K562 (cell line): ENCODE measurements at regions not wholly inside any gene's neighbourhood (a gene's known extent, or its start where the extent isn't known, plus 50 kb on each side); places are given as distances from the start of the nearest gene placed in this dataset.

Experiments
- ATAC-seq: fragments of 200-7000 bp; cut with Tn5 transposase; 3 replicates; pipeline ENCODE4 v1.9.1; 2020; ENCODE audit warnings: moderate library complexity
- BruUV-seq: library from RNA; stranded (reverse); fragments of 400-500 nt; replicated peaks from 2 replicates; lab custom pipeline; 2021; lab: Mats Ljungman, UMichigan
- CTCF ChIA-PET: fragments of 300-600 bp; formaldehyde crosslinking; extraction: SDS; loops from one replicate; lab custom pipeline; 2021; ENCODE audit warnings: low intra/inter-chr PET ratio; lab: Yijun Ruan, JAX
- POLR2A ChIA-PET: fragments of 300-600, 350-650 bp; sonication (Branson Sonifier 250); formaldehyde crosslinking; extraction: SDS; loops from one replicate; lab custom pipeline; 2021; ENCODE audit warnings: antibody characterized with exemption, inconsistent platforms; lab: Yijun Ruan, JAX
- DNase-seq, 4 experiments: peaks; one replicate each; pipeline versions ENCODE4 v3.0.0 to v3.0.0-alpha.2; 2011 to 2018; ENCODE audit warnings: low spot score in 3 of 4, mixed read lengths in 3 of 4; ENCODE audit errors: extremely low read depth in 1 of 4
- FAIRE-seq: peaks from 2 replicates; lab custom pipeline; 2011; peaks lifted over from hg19 to GRCh38; lab: Jason Lieb, UNC
- H2AFZ ChIP-seq: 2 replicates; pipeline ENCODE4 v1.6.0; 2011; ENCODE audit warnings: low read depth, low read length, control low read depth, inconsistent platforms
- H3K27ac ChIP-seq: fragments of 200-600 bp; 3 replicates; pipeline ENCODE4 v1.8.0; 2011; ENCODE audit warnings: low read depth, mild to moderate bottlenecking, control low read depth, inconsistent platforms, low read length, moderate library complexity, mixed read lengths; ENCODE audit errors: extremely low read depth
- H3K27me3 ChIP-seq, 2 experiments: fragments of 300-600 bp in 1 of 2; 2 replicates in 1 of 2; 3 replicates in 1 of 2; pipeline versions ENCODE4 v1.6.0 to v1.8.0; 2011; ENCODE audit warnings: inconsistent platforms in 2 of 2, low read length in 2 of 2, mild to moderate bottlenecking in 1 of 2, mixed read lengths in 1 of 2, moderate library complexity in 1 of 2; ENCODE audit not compliant: control insufficient read depth in 2 of 2, insufficient read depth in 2 of 2
- H3K36me3 ChIP-seq: fragments of 300-600 bp; 3 replicates; pipeline ENCODE4 v1.8.0; 2011; ENCODE audit warnings: mild to moderate bottlenecking, low read length, inconsistent platforms; ENCODE audit not compliant: control insufficient read depth, insufficient read depth
- H3K4me1 ChIP-seq, 2 experiments: fragments of 200-600 bp in 1 of 2; replicated peaks in 1 of 2; 2 replicates in 1 of 2; 3 replicates in 1 of 2; pipeline versions ENCODE4 v1.5.1 to v1.8.0; 2011; ENCODE audit warnings: inconsistent platforms in 2 of 2, low read length in 2 of 2, mild to moderate bottlenecking in 1 of 2, mixed read lengths in 1 of 2, moderate library complexity in 1 of 2; ENCODE audit not compliant: control insufficient read depth in 2 of 2, insufficient read depth in 2 of 2
- H3K4me2 ChIP-seq: 2 replicates; pipeline ENCODE4 v1.6.1; 2011; ENCODE audit warnings: low read length, control low read depth, inconsistent platforms, mixed read lengths; ENCODE audit not compliant: insufficient read depth
- H3K4me3 ChIP-seq: fragments of 200-600 bp; sonication (generic), shearing (Covaris generic); 2 replicates; pipeline ENCODE4 v1.5.1; 2016; ENCODE audit warnings: control low read depth, inconsistent platforms
- H3K79me2 ChIP-seq: fragments of 200-600 bp; 3 replicates; pipeline ENCODE4 v1.8.0; 2011; ENCODE audit warnings: low read length, inconsistent platforms; ENCODE audit not compliant: control insufficient read depth, insufficient read depth
- H3K9ac ChIP-seq, 2 experiments: 2 replicates each; pipeline versions ENCODE4 v1.6.0 to v1.6.1; 2011; ENCODE audit warnings: low read depth in 2 of 2, low read length in 2 of 2, control low read depth in 1 of 2, inconsistent platforms in 1 of 2, mild to moderate bottlenecking in 1 of 2, mixed read lengths in 1 of 2; ENCODE audit not compliant: insufficient read depth in 1 of 2
- H3K9me1 ChIP-seq: one replicate; pipeline ENCODE4 v1.6.0; 2011; ENCODE audit warnings: inconsistent platforms, mild to moderate bottlenecking, low read length, moderate library complexity; ENCODE audit not compliant: control insufficient read depth, insufficient read depth
- H3K9me3 ChIP-seq: replicated peaks from 2 replicates; pipeline ENCODE4 v1.5.1; 2011; ENCODE audit warnings: low read depth, low read length, inconsistent platforms; ENCODE audit not compliant: control insufficient read depth, insufficient read depth
- H4K20me1 ChIP-seq: replicated peaks from 2 replicates; pipeline ENCODE4 v1.6.1; 2011; ENCODE audit warnings: low read length, inconsistent platforms, mixed read lengths; ENCODE audit not compliant: control insufficient read depth, insufficient read depth
- ARID2 ChIP-seq: fragments of 450-650 bp; IDR thresholded peaks from 2 replicates; pipeline ENCODE4 v1.6.1; 2017; ENCODE audit warnings: antibody characterized with exemption, mild to moderate bottlenecking
- BHLHE40 ChIP-seq: IDR thresholded peaks from 2 replicates; pipeline ENCODE4 v1.6.1; 2011; ENCODE audit warnings: low read length, improper control_type of control experiment
- BRF1 ChIP-seq: IDR thresholded peaks from 3 replicates; pipeline ENCODE4 v1.6.1; 2011; ENCODE audit warnings: borderline replicate concordance, mild to moderate bottlenecking; ENCODE audit not compliant: insufficient read length; ENCODE audit errors: extremely low read depth
- C11orf30 ChIP-seq: fragments of 450-650 bp; IDR thresholded peaks from 2 replicates; pipeline ENCODE4 v1.6.1; 2016; ENCODE audit warnings: low read depth, mild to moderate bottlenecking
- CAMTA2 ChIP-seq: fragments of 250-450 bp; sonication (Bioruptor Pico); conservative IDR thresholded peaks from 2 replicates; pipeline ENCODE4 v1.5.1; 2022
- ELF2 ChIP-seq: fragments of 250-450 bp; sonication (Bioruptor Pico); IDR thresholded peaks from 2 replicates; pipeline ENCODE4 v1.5.0; 2021; ENCODE audit warnings: mild to moderate bottlenecking
- MAFF ChIP-seq: IDR thresholded peaks from 2 replicates; pipeline ENCODE4 v1.6.1; 2012; ENCODE audit warnings: low read length, improper control_type of control experiment
- MAFG ChIP-seq: fragments of 450-650 bp; conservative IDR thresholded peaks from 2 replicates; pipeline ENCODE4 v1.6.1; 2016; ENCODE audit warnings: missing genetic modification characterization, missing compliant biosample characterization
- MAFK ChIP-seq: IDR thresholded peaks from 2 replicates; pipeline ENCODE4 v1.6.1; 2011; ENCODE audit warnings: low read length, improper control_type of control experiment
- MTA2 ChIP-seq: fragments of 450-650 bp; IDR thresholded peaks from 2 replicates; pipeline ENCODE4 v1.6.1; 2016; ENCODE audit warnings: low read depth
- NR2C2 ChIP-seq, 2 experiments: fragments of 200-800 bp in 1 of 2; sonication (Bioruptor generic) in 1 of 2; sonication (generic) in 1 of 2; formaldehyde crosslinking in 1 of 2; IDR thresholded peaks; 2 replicates each; pipeline versions ENCODE4 v1.6.1 to v1.8.0; 2016 to 2022; ENCODE audit warnings: mild to moderate bottlenecking in 1 of 2, missing compliant biosample characterization in 1 of 2, missing genetic modification characterization in 1 of 2, missing genetic modification reagents in 1 of 2
- PHF21A ChIP-seq: fragments of 450-650 bp; IDR thresholded peaks from 2 replicates; pipeline ENCODE4 v1.6.1; 2017; ENCODE audit warnings: low read depth, borderline replicate concordance
- RB1 ChIP-seq: fragments of 450-650 bp; IDR thresholded peaks from 2 replicates; pipeline ENCODE4 v1.6.1; 2017; ENCODE audit warnings: low read depth, mild to moderate bottlenecking
- RBBP5 ChIP-seq: fragments of 200-600 bp; sonication (generic); IDR thresholded peaks from 2 replicates; pipeline ENCODE4 v1.6.1; 2012; ENCODE audit warnings: borderline replicate concordance, mild to moderate bottlenecking, low read length, control low read depth, inconsistent platforms; ENCODE audit not compliant: insufficient read depth, poor library complexity, severe bottlenecking
- RUNX1 ChIP-seq: sonication (generic); IDR thresholded peaks from 2 replicates; pipeline ENCODE4 v1.6.1; 2016; ENCODE audit warnings: antibody characterized with exemption, low read depth
- SMC3 ChIP-seq: conservative IDR thresholded peaks from 2 replicates; pipeline ENCODE4 v1.6.1; 2011; ENCODE audit warnings: low read depth, low read length, improper control_type of control experiment; ENCODE audit not compliant: insufficient read depth
- SREBF2 ChIP-seq: sonication (generic); formaldehyde crosslinking; IDR thresholded peaks from 2 replicates; pipeline ENCODE4 v1.4.0; 2020; ENCODE audit warnings: mild to moderate bottlenecking, missing genetic modification reagents
- ZKSCAN1 ChIP-seq: fragments of 150-350 bp; IDR thresholded peaks from 2 replicates; pipeline ENCODE4 v1.6.1; 2016; ENCODE audit warnings: low read depth, low read length
- ZNF134 ChIP-seq: fragments of 250-450 bp; sonication (Bioruptor Pico); conservative IDR thresholded peaks from 2 replicates; pipeline ENCODE4 v1.4.0; 2020
- ZNF224 ChIP-seq: sonication (generic); formaldehyde crosslinking; IDR thresholded peaks from 2 replicates; pipeline ENCODE4 v1.8.0; 2022; ENCODE audit warnings: mild to moderate bottlenecking, missing genetic modification reagents
- ZNF316 ChIP-seq: fragments of 450-650 bp; IDR thresholded peaks from 2 replicates; pipeline ENCODE4 v1.6.1; 2016
- ZNF384 ChIP-seq: IDR thresholded peaks from 2 replicates; pipeline ENCODE4 v1.6.1; 2012; ENCODE audit warnings: low read depth, low read length, improper control_type of control experiment
- ZNF395 ChIP-seq: fragments of 200-800 bp; sonication (Bioruptor generic); IDR thresholded peaks from 2 replicates; pipeline ENCODE4 v1.6.1; 2017; ENCODE audit warnings: missing genetic modification characterization, missing compliant biosample characterization
- ZNF584 ChIP-seq: fragments of 200-800 bp; sonication (Bioruptor generic); IDR thresholded peaks from 2 replicates; pipeline ENCODE4 v1.6.1; 2016; ENCODE audit warnings: low read depth, mild to moderate bottlenecking, missing genetic modification characterization, missing compliant biosample characterization
- ZNF76 ChIP-seq: fragments of 250-450 bp; sonication (Bioruptor Pico); IDR thresholded peaks from 2 replicates; pipeline ENCODE4 v1.4.0; 2020; ENCODE audit warnings: mild to moderate bottlenecking, moderate library complexity, borderline replicate concordance
- ZNF79 ChIP-seq: fragments of 250-450 bp; sonication (Bioruptor Pico); IDR thresholded peaks from 2 replicates; pipeline ENCODE4 v1.4.0; 2020; ENCODE audit warnings: low read depth, mild to moderate bottlenecking, moderate library complexity
- WGBS: fragments of 100-300 bp; shearing (Covaris generic); methylation state at CpG from one replicate; pipeline ENCODE4 v1.1.6; 2016; ENCODE audit warnings: low coverage, mixed read lengths; ENCODE audit not compliant: insufficient coverage; ENCODE audit errors: missing lambda C conversion rate; 5-methylcytosine and 5-hydroxymethylcytosine counted together
- in situ Hi-C: fragments of 300-500 bp; cut with MboI; formaldehyde crosslinking; loops from 4 replicates; pipeline ENCODE4 v1.15.0; 2018; ENCODE audit warnings: inconsistent platforms, mixed read lengths
- intact Hi-C: fragments of 100-400 bp; cut with micrococcal nuclease; formaldehyde crosslinking; loops from 2 replicates; pipeline ENCODE4 v1.14.2; 2022

GRCh38 chr11:38013157-38013556 is 1415.1 kb upstream of the RAG2 start:
- Histone ChIP-seq H3K79me2 (no peaks in the 10 kb centered on the region), H4K20me1 (no peaks in the 10 kb centered on the region), H3K9me3 (no peaks in the 10 kb centered on the region), H3K36me3 (no peaks in the 10 kb centered on the region), H3K4me1 (no peaks in the 10 kb centered on the region), H3K9ac (no peak overlapping the region), H3K4me3 (no peak overlapping the region), H3K27ac (no peak overlapping the region), H3K9me1 (no peaks in the 10 kb centered on the region), H2AFZ (no peak overlapping the region), H3K27me3 (no peaks in the 10 kb centered on the region), H3K4me2 (no peak overlapping the region)
- CTCF ChIA-PET: no interaction called here
- in situ Hi-C loops (no loop called here), intact Hi-C loops (no loop called here)
- no peak for DNase-seq
- no peak for FAIRE-seq
- ATAC-seq: no peak
- 5% methylated on average over 8 of the region's 8 CpGs for WGBS
- BruUV-seq: no TSS peak
- POLR2A ChIA-PET: no interaction called here
- TF ChIP-seq MTA2 (no peak), PHF21A (no peak), NR2C2 (CRISPR knock-in tag; IDR thresholded peaks at IDR 0.05) (no peak), NR2C2 (tag; IDR thresholded peaks at IDR 0.05) (no peak), RB1 (no peak), ZNF395 (CRISPR knock-in tag) (no peak), SMC3 (no peak), ZNF224 (no peak), RBBP5 (no peak), BHLHE40 (no peak), BRF1 (no peak), RUNX1 (no peak), ZNF584 (no peak), ARID2 (no peak), MAFF (peak; percentile 25; the same call in 1 of the 2 replicates), C11orf30 (peak; percentile 7; the same call in 1 of the 2 replicates), MAFG (peak; percentile 42; the same call in 1 of the 2 replicates), ZNF384 (no peak), ZKSCAN1 (no peak), ZNF79 (CRISPR knock-in tag) (no peak), SREBF2 (no peak), ZNF76 (CRISPR knock-in tag) (no peak), ZNF316 (peak; percentile 26; the same call in 1 of the 2 replicates), MAFK (peak; percentile 21; the same call in 1 of the 2 replicates), ZNF134 (no peak), ELF2 (no peak), CAMTA2 (CRISPR knock-in tag) (no peak)
